Astrocyte of the hippocampus (primary cell): ENCODE measurements at regions not wholly inside any gene's neighbourhood (a gene's known extent, or its start where the extent isn't known, plus 50 kb on each side); places are given as distances from the start of the nearest gene placed in this dataset.
"Not testable (repeated sequence)": the region's sequence is repeated elsewhere in the genome, so short reads cannot be mapped to it uniquely, and the experiment has no call there.

Source experiments
- DNase-seq: peaks from one replicate; pipeline ENCODE4 v3.0.0; 2011; ENCODE audit warnings: low read depth, low spot score

DNA sequence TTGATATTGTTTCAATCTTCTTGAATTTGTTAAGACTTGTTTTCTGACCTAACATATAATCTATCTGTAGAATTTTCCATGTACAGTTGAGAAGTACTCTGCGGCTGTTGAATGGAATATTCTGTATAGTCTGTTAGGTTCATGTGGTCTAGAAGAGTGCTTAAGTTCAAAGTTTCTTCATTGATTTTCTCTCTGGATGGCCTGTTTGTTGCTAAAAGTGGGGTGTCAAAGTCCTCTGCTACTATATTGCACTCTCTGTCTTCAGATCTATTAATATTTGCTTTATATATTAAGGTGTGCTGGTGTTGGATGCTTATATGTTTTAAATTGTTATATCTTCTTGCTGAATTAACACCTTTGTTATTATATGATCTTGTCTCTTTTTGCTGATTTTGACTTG, 290.9 kb upstream of the STXBP6 start:
- no peak for DNase-seq

- no peak for DNase-seq
Measured at GRCh38 chr14:25322784-25323183, 272.8 kb upstream of the STXBP6 start.

DNA sequence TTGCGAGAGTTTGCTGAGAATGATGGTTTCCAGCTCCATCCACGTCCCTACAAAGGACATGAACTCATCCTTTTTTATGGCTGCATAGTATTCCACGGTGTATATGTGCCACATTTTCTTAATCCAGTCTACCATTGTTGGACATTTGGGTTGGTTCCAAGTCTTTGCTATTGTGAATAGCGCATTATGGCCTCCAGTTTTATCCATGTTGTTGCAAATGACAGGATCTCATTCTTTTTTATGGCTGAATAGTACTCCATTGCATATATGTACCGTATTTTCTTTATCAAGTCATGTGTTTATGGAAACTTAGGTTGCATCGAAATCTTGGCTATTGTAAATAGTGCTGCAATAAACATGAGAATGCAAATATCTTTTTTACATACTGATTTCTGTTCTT, 266.1 kb upstream of the STXBP6 start:
- DNase-seq: not testable (repeated sequence)

- DNase-seq: no peak
Measured at GRCh38 chr14:25308244-25308643, 258.3 kb upstream of the STXBP6 start.

- DNase-seq: peak; percentile 2
Measured at GRCh38 chr14:25303934-25304333, 254.0 kb upstream of the STXBP6 start.

DNA sequence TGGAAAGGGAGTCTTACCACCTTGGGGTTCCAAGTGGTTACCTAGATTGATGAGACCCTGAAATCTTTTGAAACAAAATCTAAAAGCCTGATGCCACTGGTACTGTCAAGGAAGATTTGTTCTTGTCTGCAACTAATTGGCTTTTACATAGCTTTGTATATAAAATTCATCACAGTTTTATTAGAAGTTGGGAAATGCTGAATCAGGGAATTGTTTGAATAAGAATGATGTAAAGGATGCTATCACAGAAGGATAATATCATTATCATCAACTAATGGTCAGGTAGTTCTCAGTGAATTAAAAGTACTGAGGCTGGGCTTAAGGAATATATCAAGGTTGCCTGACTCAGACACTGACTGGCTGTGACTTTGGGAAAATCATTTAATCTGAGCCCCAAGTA, 248.3 kb upstream of the STXBP6 start:
- no peak for DNase-seq

DNA sequence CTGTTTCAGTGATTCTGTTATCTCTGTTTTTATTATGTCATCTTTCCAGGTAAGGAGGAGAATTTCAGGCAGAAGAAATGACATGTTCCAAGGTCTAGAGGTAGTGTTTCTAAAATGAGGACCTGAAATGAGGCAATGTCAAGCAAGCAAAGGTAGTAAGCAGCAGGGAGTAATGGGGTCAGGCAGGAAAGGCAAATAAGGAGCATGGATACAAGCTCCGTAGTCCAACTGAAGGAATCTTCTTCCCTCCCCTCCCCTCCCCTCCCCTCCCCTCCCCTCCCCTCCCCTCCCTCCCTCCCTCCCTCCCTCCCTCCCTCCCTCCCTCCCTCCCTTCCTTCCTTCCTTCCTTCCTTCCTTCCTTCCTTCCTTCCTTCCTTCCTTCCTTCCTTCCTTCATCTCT, 240.2 kb upstream of the STXBP6 start:
- not testable (repeated sequence) for DNase-seq

DNA sequence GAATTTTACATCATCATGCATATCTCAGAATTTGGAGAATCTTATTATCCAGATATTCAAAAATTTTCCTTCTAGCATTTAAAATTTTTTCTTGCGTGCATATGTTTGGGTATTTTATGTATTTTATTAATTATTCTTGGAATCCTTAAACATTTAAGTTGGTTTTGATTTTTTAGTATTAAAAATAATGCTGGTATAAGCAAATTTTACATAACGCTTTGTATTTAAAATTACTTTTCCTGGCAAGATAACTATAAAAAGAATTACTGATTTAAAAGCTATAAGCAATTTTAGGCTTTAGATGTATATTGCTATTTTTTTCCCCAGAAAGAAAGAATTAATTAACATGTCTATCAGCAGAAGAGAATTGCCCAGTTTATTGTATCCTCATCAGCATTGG, 224.6 kb upstream of the STXBP6 start:
- DNase-seq: no peak

GRCh38 chr14:25267186-25267585, 217.2 kb upstream of the STXBP6 start:
- no peak for DNase-seq

DNA sequence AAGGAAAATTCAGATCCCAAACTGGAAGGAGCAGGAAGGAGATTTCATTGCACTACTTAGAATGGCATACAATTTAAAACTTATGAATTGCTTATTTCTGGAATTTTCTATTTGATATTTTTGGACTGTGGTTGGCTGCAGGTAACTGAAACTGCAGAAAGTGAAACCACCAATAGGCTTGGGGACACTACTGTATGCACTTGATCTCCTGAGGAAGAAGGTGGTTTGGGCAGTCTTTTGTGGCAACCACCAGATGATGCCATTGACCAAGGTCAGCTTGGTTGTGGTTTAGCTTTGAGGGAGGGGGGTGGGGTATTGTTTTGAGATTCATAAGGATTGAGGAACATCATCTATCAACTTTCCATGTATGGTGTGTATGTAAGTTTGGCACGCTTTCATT, 209.5 kb upstream of the STXBP6 start:
- no peak for DNase-seq

GRCh38 chr14:25252793-25253192, 202.8 kb upstream of the STXBP6 start:
- no peak for DNase-seq

DNA sequence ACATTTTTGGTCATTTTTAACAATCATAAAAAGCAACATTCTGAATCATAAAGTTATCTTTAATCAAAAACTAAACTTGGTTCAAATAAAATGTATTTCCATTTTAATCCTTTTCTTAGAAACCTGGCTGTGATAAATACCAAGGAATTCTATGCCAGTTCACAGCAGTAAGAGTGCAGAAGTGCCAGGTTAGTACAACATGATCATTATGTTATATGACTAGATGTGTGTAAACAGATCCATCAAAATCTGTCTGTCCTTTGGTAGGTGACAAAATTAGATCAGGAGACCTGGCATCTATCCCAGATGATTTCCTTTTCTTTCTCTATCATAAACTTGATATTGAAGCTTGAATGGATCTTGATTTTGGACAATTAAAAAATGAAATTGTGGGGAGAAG, 200.6 kb upstream of the STXBP6 start:
- no peak for DNase-seq

GRCh38 chr14:25247609-25248008, 197.7 kb upstream of the STXBP6 start:
- DNase-seq: peak; percentile 23

DNA sequence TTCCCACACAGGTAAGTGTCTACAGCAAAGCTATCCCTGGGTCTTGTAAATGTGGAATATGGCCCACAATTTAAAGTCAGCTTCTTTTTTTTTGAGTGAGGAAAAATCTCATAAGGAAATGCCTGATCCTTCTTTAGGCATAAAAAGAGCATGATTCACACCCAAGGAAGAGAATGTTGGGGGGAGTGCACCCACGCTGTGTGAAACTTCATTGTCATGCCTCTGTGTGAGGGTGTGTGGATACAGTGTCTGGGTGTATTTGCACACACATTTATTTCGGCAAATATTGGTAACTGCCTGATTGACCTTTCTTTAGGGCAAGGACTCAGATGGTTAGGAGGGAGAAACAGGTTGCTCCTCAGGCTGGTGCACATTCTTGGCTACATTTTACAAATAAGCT, 196.8 kb upstream of the STXBP6 start:
- no peak for DNase-seq

DNA sequence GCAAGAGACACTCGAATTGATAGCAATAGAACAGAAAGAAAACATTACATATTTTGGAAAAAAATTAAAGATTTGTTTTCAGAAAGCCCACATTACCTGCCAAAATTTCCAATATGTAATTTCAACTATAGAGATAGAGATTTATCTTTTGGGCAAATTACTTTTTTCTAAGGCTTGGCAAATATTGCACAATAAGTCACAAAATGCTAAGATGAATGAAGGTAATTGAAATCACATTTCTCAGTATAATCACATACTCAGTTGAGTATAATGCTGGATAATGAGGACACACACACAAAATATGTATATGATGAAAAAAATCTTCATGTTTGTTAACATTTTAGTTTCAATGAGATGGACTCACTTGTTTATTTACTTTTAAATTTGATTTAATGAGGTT, 189.2 kb upstream of the STXBP6 start:
- no peak for DNase-seq

DNA sequence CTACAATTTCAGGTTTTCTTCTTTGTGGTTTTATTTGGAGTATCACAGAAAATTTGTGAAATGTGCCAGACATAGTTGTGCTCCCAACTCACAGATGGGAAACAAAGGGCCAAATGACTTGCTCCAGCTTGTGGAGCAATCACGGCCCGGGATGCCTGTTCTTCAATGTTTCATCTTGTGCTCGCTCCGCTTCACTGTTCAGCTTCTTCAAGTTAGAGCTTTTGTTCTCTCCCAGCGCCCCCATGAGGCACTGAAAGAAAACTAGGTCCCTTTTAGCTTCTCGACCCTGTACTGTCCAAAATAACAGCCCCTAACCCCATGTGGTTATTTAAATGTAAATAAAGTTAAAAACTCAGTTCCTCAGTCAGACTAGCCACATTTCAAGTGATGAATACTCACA, 187.9 kb upstream of the STXBP6 start:
- peak; percentile 43 for DNase-seq

DNA sequence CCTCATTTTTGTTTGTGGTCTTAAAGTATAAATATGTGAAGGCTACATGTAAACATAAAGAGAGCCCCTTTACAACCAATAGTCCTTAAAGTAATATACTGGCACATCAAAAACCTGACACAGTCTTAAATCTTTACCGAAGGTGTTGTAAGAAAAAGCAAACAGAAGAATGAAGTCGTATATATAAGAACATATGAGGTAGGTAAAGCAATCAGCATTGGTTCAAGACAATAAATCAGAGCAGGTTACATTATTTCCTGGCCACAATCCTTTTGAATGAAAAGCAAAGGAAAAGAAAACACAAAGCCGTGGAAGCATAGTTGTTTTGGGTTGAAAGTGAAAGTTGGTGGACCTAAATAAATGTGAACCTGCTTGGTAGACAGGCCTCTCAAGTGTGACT, 183.7 kb upstream of the STXBP6 start:
- no peak for DNase-seq

DNA sequence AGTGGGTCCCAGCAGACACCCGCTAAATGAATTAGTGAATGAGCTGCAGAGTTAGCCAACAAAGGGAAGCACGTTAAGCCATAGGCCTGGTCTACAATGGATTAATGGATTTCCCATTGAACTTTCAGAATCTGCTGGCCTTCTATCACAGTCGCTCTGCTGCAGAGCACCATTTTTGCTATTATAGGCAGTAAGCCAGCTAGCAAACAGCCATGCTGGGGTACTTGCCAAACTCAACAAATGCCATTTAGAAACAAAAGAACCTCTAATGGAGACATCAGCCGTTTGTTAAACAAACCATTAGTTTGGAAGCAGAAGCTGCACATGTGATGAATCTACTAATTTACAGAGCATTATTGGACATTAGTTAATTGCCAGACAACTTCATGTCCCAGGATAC, 181.1 kb upstream of the STXBP6 start:
- DNase-seq: peak; percentile 36

DNA sequence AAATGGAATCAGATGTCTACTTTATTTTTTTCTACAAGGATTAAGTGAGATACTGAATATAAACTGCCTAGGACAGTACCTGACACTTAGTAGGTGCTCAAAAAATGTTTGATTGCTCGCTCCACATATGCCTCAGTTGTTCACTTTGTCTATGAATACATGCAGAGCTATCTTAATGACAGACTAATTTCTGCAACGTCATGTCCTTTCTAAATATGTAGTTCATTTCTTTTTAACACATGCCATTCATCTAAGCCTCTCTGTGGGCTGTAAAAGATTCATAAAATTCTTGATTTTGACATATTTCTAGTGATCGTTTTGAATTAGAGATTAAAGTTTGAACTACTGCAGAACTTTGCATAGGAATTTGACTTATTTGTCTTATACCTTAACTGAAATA, 176.3 kb upstream of the STXBP6 start:
- DNase-seq: no peak

DNA sequence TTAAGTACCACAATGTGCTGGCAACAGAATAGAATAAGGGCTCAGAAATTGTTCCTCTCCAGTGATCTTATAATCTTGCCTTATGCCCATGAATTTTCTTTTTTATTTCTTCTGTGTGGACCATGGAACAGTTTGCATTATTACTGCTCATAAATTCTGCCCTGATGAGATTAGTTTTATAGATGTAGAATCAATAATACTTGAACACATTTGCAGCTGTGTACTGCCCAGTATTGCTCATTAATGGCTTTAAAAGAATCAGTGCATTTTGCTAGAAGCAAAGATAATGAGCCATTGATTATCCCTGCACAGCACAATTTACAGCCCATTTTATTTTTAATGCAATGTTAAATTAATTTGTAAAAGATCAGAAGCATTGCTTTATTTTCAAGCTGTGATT, 172.3 kb upstream of the STXBP6 start:
- DNase-seq: no peak

DNA sequence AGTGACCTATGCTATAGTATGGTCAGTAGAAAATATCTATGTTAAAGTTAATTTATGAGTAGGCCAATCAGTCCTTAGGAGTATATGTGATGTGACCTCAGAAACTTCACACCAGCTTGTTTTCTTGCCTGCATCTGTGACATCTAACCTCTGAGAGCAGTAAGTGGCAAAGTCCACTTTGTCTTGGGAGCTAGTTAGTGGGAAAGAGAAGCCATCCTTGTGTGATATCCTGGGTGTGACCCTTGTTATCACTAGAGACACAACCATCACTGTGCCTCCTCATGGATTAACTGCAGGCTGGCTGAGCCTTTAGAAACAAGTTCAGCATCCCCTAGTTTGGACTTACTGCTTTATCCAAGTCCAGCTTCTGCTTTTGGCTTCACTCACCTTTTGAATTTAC, 170.6 kb upstream of the STXBP6 start:
- no peak for DNase-seq

DNA sequence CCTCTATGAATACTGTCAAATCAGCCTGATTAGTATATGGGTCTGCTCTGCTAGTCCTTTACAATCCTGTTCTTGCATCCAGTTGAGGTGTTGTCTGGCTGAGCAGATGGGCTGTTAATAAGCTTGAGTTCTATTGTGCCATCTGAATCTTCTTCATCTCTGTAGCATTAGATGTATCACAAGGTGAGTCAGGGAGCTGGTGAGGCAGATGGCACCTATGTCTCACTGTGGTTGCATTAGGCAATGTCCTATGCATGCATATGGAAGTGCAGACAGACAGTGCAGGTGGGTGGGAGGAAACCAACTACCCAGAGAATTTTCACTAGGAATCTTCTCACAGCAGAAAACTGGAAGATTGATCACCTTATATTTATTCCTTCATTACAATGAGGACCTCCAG, 165.7 kb upstream of the STXBP6 start:
- DNase-seq: no peak

GRCh38 chr14:25197885-25198284, 147.9 kb upstream of the STXBP6 start:
- DNase-seq: no peak

GRCh38 chr14:25180221-25180620, 130.3 kb upstream of the STXBP6 start:
- DNase-seq: no peak

DNA sequence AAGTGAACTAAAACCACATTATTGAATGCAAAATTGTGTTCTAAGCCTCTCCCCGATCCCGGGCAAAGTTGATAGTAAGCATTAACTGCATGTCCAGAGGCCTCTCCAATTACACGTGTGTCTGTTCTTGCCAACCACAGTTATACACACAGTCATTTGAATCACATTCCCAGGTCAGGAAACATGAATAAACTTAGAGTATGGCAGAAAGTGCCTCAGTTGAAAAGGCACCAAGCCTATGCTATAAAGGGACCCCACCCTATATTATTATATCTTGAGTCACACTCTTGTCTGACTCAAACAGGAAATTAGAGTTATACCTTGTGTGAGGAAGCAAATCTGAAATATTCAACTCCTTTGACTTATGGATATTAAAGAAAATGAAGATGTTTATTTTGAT, 128.3 kb upstream of the STXBP6 start:
- no peak for DNase-seq
